Uterus (tissue), 3 donors: ENCODE measurements at regions not wholly inside any gene's neighbourhood (a gene's known extent, or its start where the extent isn't known, plus 50 kb on each side); places are given as distances from the start of the nearest gene placed in this dataset.

Source experiments
- DNase-seq, 2 donors: peaks; one replicate each; pipeline ENCODE4 v3.0.0-alpha.2; 2019 to 2020
- H3K27ac ChIP-seq, 2 donors: fragments of 200-600 bp; sonication (generic); 1 replicate in 1 of 2; 2 replicates in 1 of 2; pipeline ENCODE4 v1.5.1; 2016 to 2018
- H3K27me3 ChIP-seq, 2 donors: fragments of 200-600 bp; sonication (generic); one replicate each; pipeline ENCODE4 v1.5.1; 2018 to 2019; ENCODE audit warnings: control low read depth in 1 of 2
- H3K36me3 ChIP-seq, 2 donors: fragments of 200-600 bp; sonication (generic); one replicate each; pipeline ENCODE4 v1.5.1; 2019; ENCODE audit warnings: control low read depth in 1 of 2
- H3K4me1 ChIP-seq, 2 donors: fragments of 200-600 bp; sonication (generic); one replicate each; pipeline ENCODE4 v1.5.1; 2018 to 2019; ENCODE audit warnings: control low read depth in 1 of 2
- H3K4me3 ChIP-seq, 2 donors: fragments of 200-600 bp; sonication (generic); 1 replicate in 1 of 2; 2 replicates in 1 of 2; pipeline ENCODE4 v1.5.1; 2018 to 2019; ENCODE audit warnings: mild to moderate bottlenecking in 1 of 2
- H3K9me3 ChIP-seq, 2 donors: fragments of 200-600 bp; sonication (generic); one replicate each; pipeline ENCODE4 v1.5.1; 2019; ENCODE audit warnings: control low read depth in 1 of 2
- POLR2A ChIP-seq, 2 donors: fragments of 450-650 bp; IDR thresholded peaks; one replicate each; pipeline ENCODE4 v1.6.1; 2016; ENCODE audit warnings: antibody characterized with exemption in 2 of 2, mild to moderate bottlenecking in 1 of 2, moderate library complexity in 1 of 2
- intact Hi-C: fragments of 100-400 bp; cut with DNase I; formaldehyde crosslinking; loops from one replicate; pipeline ENCODE4 v1.15.1; 2023; ENCODE audit warnings: low total_unique reads
- TF ChIP-seq, protein P1 (sequence below), 4 experiments: fragments of 200-600 bp in 2 of 4; fragments of 450-650 bp in 2 of 4; sonication (generic) in 2 of 4; IDR thresholded peaks; one replicate each; pipeline ENCODE4 v1.5.1; 2016 to 2019; ENCODE audit warnings: antibody characterized with exemption in 4 of 4, mild to moderate bottlenecking in 2 of 4, moderate library complexity in 1 of 4
- donor health status: DM: yes; HTN: yes; CAD: no.

DNA sequence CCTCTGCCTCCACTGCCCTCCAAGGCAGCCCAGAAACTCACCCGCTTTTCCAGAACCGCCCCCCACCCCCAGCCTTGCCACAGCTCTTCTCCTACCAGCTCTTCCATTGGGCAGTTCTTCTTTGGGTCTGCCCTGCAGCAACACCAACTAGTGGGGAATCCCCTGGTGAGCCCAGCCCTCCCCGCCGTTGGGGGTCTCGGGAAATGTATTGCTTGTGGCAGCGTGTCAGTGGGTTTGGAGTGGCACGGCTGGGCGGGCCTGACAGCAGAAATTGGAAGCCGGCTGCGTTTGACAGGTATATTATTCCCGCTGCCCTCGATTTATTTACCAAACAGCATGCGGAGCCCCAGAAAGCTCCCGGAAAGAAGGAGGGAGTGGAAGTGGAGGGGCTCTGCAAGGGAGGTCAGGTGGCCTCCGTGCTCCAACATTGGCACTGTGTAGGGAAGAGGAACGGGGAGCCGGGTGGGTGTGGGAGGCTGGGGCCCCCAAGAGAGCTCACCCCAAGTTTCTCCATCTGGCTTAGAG, 65.2 kb upstream of the NECTIN1 start:
- Histone ChIP-seq H3K27ac (no peak overlapping the region), H3K36me3 (no peaks in the 10 kb centered on the region), H3K4me3 (no peak overlapping the region), H3K27me3 (no peaks in the 10 kb centered on the region), H3K9me3 (no peaks in the 10 kb centered on the region), H3K4me1 (no peaks in the 10 kb centered on the region)
- intact Hi-C loops, result no loop called here
- no peak for DNase-seq
- TF ChIP-seq, protein P1, sequence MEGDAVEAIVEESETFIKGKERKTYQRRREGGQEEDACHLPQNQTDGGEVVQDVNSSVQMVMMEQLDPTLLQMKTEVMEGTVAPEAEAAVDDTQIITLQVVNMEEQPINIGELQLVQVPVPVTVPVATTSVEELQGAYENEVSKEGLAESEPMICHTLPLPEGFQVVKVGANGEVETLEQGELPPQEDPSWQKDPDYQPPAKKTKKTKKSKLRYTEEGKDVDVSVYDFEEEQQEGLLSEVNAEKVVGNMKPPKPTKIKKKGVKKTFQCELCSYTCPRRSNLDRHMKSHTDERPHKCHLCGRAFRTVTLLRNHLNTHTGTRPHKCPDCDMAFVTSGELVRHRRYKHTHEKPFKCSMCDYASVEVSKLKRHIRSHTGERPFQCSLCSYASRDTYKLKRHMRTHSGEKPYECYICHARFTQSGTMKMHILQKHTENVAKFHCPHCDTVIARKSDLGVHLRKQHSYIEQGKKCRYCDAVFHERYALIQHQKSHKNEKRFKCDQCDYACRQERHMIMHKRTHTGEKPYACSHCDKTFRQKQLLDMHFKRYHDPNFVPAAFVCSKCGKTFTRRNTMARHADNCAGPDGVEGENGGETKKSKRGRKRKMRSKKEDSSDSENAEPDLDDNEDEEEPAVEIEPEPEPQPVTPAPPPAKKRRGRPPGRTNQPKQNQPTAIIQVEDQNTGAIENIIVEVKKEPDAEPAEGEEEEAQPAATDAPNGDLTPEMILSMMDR (IDR thresholded peaks at IDR 0.05), result no peak
- no peak for TF ChIP-seq POLR2A (IDR thresholded peaks at IDR 0.05)

DNA sequence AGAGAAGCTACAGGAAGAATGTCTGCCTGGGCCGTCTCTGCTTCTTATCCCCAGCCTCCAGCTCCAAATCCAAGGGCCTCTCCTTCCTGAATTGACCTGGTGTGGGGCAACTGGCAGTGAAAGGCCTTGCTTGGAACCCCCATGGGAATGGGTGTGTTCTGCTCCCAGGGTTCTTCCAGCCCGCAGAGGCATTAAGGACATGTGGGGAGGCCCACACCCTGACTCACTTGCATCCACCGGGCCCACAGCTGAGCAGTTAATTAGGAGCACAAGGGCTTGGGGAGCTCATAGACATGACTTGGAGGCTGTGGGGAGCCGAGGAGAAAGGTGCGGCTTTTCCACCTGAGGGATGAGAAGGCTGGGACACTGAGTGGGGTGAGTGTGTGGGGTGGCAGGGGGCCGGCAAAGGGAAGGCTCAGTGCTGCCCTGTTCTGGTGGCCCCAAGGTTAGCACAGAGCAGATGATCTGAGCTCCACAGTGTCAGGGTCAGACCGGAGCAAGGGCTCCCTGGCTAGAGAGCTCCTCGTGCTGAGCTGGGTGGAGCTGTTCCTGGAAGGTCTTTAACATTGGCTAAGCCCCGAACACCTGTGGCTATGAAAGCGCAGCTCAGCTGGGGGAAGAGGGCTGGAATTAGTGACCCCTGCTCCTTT, 64.5 kb upstream of the NECTIN1 start:
- no peaks in the 10 kb centered on the region for H3K9me3 ChIP-seq
- TF ChIP-seq, protein P1 (IDR thresholded peaks at IDR 0.05), result no peak
- TF ChIP-seq POLR2A (IDR thresholded peaks at IDR 0.05), result no peak
- no peaks in the 10 kb centered on the region for H3K27me3 ChIP-seq
- H3K4me3 ChIP-seq, result no peak overlapping the region
- H3K27ac ChIP-seq, result no peak overlapping the region
- no peaks in the 10 kb centered on the region for H3K4me1 ChIP-seq
- intact Hi-C loops, result no loop called here
- no peaks in the 10 kb centered on the region for H3K36me3 ChIP-seq
- DNase-seq, result no peak

DNA sequence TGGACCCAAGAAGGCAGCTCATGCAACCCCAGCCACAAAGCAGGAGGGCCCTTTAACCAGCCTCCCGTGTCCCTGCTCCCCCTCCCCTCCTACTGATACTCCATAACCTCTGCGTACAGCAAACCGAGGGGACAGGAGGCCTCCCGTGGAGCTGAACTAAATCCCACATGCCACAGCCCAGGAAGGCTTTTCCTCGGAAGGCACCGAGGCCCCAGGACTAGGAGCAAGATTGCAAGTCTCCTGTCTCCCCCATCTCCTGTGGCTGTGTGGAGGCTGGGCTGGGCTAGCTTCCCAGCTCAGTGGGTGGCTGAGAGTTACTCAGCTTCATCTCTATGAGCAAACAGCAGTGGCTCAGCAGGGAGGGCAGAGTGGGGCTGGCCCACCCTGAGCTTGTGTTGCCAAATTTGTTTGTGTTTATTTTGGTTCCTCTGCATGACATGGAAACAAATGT, 62.7 kb upstream of the NECTIN1 start:
- Histone ChIP-seq H3K4me1 (no peaks in the 10 kb centered on the region), H3K27me3 (no peaks in the 10 kb centered on the region), H3K4me3 (no peak overlapping the region), H3K27ac (no peak overlapping the region), H3K36me3 (no peaks in the 10 kb centered on the region), H3K9me3 (no peaks in the 10 kb centered on the region)
- no peak for DNase-seq
- intact Hi-C loops, result no loop called here
- TF ChIP-seq POLR2A (IDR thresholded peaks at IDR 0.05), result no peak
- TF ChIP-seq, protein P1 (IDR thresholded peaks at IDR 0.05), result no peak

DNA sequence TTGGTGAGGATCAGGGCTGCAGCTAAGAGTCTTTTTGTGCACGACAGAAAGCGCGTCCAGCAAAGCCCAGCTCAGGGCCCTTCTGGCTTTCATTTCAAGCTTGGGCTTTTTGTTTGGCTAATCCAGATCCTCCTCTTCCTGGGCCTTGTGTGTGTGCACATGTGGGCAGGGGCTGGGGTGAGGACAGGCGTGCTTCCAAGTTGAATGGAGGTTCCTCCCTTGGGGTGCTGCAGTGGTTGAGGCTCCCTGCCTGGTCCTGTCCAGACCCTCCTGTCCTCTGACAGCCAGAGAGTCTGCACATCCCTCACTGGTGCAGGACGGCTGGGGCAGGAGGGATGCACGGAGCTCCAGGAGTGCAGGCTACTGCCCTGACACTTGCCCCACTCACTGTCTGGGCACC, 62.0 kb upstream of the NECTIN1 start:
- intact Hi-C loops, result no loop called here
- no peak for DNase-seq

DNA sequence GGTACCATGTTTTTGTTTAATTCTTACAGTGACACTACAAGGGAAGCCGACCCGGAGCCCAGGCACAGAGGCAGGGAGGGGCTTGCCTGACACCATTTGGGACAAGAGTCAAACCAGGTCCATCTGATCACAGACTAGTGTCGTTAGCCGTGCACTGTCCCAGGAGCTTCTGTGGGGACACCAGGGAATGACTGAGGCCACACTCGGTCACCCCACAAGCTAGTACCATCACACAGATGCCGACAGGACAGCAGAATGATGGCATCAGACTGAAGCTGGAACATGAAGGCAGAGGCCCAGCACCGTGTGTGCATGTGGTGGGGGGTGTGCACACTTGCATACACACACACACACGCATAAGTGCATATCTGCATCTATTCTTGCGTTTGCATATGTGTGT, 61.5 kb upstream of the NECTIN1 start:
- Histone ChIP-seq H3K27me3 (no peaks in the 10 kb centered on the region), H3K4me3 (no peak overlapping the region), H3K27ac (no peak overlapping the region), H3K9me3 (no peaks in the 10 kb centered on the region), H3K4me1 (no peaks in the 10 kb centered on the region), H3K36me3 (no peaks in the 10 kb centered on the region)
- DNase-seq, result no peak
- TF ChIP-seq, protein P1 (IDR thresholded peaks at IDR 0.05), result no peak
- TF ChIP-seq POLR2A (IDR thresholded peaks at IDR 0.05), result no peak
- intact Hi-C loops, result no loop called here

More for the DNA sequence above, 62.0 kb upstream of the NECTIN1 start:
- Histone ChIP-seq H3K27me3 (no peaks in the 10 kb centered on the region), H3K4me3 (no peak overlapping the region), H3K27ac (no peak overlapping the region), H3K9me3 (no peaks in the 10 kb centered on the region), H3K4me1 (no peaks in the 10 kb centered on the region), H3K36me3 (no peaks in the 10 kb centered on the region)
- no peak for TF ChIP-seq POLR2A (IDR thresholded peaks at IDR 0.05)
- TF ChIP-seq, protein P1 (IDR thresholded peaks at IDR 0.05), result no peak
